GM23338 (cell line): ENCODE measurements at regions not wholly inside any gene's neighbourhood (a gene's known extent, or its start where the extent isn't known, plus 50 kb on each side); places are given as distances from the start of the nearest gene placed in this dataset.

ENCODE experiments used
- ATAC-seq: fragments of 200-7000 bp; cut with Tn5 transposase; 3 replicates; pipeline ENCODE4 v1.9.1; 2020
- DNase-seq: peaks from one replicate; pipeline ENCODE4 v3.0.0-alpha.2; 2015; ENCODE audit warnings: low spot score
- H2AFZ ChIP-seq: fragments of 200-600 bp; sonication (generic); 2 replicates; pipeline ENCODE4 v1.8.0; 2016; ENCODE audit warnings: antibody characterized with exemption, mild to moderate bottlenecking, moderate library complexity
- H3F3A ChIP-seq: fragments of 200-600 bp; sonication (generic); replicated peaks from 2 replicates; pipeline ENCODE4 v1.8.0; 2017; ENCODE audit warnings: antibody characterized with exemption, mixed run types, low read depth
- H3K27ac ChIP-seq: fragments of 200-600 bp; sonication (generic); 2 replicates; pipeline ENCODE4 v1.6.1; 2016; ENCODE audit warnings: low read depth
- H3K27me3 ChIP-seq: fragments of 200-600 bp; sonication (generic); 2 replicates; pipeline ENCODE4 v1.8.0; 2016; ENCODE audit warnings: mild to moderate bottlenecking, mixed run types, moderate library complexity; ENCODE audit not compliant: insufficient read depth
- H3K36me3 ChIP-seq: fragments of 200-600 bp; sonication (generic); 2 replicates; pipeline ENCODE4 v1.8.0; 2016; ENCODE audit warnings: mild to moderate bottlenecking; ENCODE audit not compliant: insufficient read depth
- H3K4me1 ChIP-seq: fragments of 200-600 bp; sonication (generic); 2 replicates; pipeline ENCODE4 v1.8.0; 2016; ENCODE audit warnings: mild to moderate bottlenecking, moderate library complexity; ENCODE audit not compliant: insufficient read depth
- H3K4me2 ChIP-seq: fragments of 200-600 bp; sonication (generic); 2 replicates; pipeline ENCODE4 v1.7.1; 2017; ENCODE audit warnings: mixed run types
- H3K4me3 ChIP-seq: fragments of 200-600 bp; sonication (generic); 2 replicates; pipeline ENCODE4 v1.6.1; 2016; ENCODE audit warnings: mixed run types
- H3K79me2 ChIP-seq: fragments of 200-600 bp; sonication (generic); replicated peaks from 2 replicates; pipeline ENCODE4 v1.8.0; 2017; ENCODE audit warnings: mild to moderate bottlenecking; ENCODE audit not compliant: insufficient read depth
- H3K9me2 ChIP-seq: fragments of 200-600 bp; sonication (generic); 2 replicates; pipeline ENCODE4 v1.8.0; 2017; ENCODE audit not compliant: insufficient read depth
- H4K20me1 ChIP-seq: fragments of 200-600 bp; sonication (generic); replicated peaks from 2 replicates; pipeline ENCODE4 v1.8.0; 2017; ENCODE audit warnings: mild to moderate bottlenecking; ENCODE audit not compliant: insufficient read depth
- H3K27ac Mint-ChIP-seq: 2 replicates; pipeline ENCODE4 v1.8.0; 2020; ENCODE audit warnings: inconsistent platforms, mild to moderate bottlenecking, moderate library complexity, mixed read lengths
- H3K27me3 Mint-ChIP-seq: 3 replicates; pipeline ENCODE4 v1.8.0; 2022; ENCODE audit warnings: low read depth, mild to moderate bottlenecking, moderate library complexity, mixed read lengths, inconsistent platforms; ENCODE audit not compliant: insufficient read depth, poor library complexity
- H3K36me3 Mint-ChIP-seq: 3 replicates; pipeline ENCODE4 v1.8.0; 2021; ENCODE audit warnings: low read depth, mild to moderate bottlenecking, inconsistent platforms, moderate library complexity, mixed read lengths
- H3K4me1 Mint-ChIP-seq: 3 replicates; pipeline ENCODE4 v1.8.0; 2020; ENCODE audit warnings: mild to moderate bottlenecking, inconsistent platforms, mixed read lengths
- H3K4me3 Mint-ChIP-seq: 3 replicates; pipeline ENCODE4 v1.8.0; 2021; ENCODE audit warnings: moderate library complexity, mild to moderate bottlenecking, inconsistent platforms, mixed read lengths
- H3K9me3 Mint-ChIP-seq: 3 replicates; pipeline ENCODE4 v1.8.0; 2020; ENCODE audit warnings: moderate library complexity, mild to moderate bottlenecking, inconsistent platforms, mixed read lengths
- CREB1 ChIP-seq: fragments of 250-450 bp; sonication (Bioruptor Pico); IDR thresholded peaks from 2 replicates; pipeline ENCODE4 v1.5.0; 2020; ENCODE audit warnings: low read depth, mild to moderate bottlenecking, moderate library complexity
- EZH2 ChIP-seq: fragments of 200-600 bp; sonication (generic); IDR thresholded peaks from one replicate; pipeline ENCODE4 v1.8.0; 2017; ENCODE audit warnings: antibody characterized with exemption, mild to moderate bottlenecking, low read depth; ENCODE audit not compliant: unreplicated experiment
- EZH2phosphoT487 ChIP-seq: fragments of 200-600 bp; sonication (generic); IDR thresholded peaks from one replicate; pipeline ENCODE4 v1.8.1; 2018; ENCODE audit warnings: antibody characterized with exemption; ENCODE audit not compliant: unreplicated experiment
- JUNB ChIP-seq: IDR thresholded peaks from one replicate; pipeline ENCODE4 v1.6.1; 2016; ENCODE audit warnings: antibody characterized with exemption; ENCODE audit not compliant: unreplicated experiment
- NANOG ChIP-seq: IDR thresholded peaks from 2 replicates; pipeline ENCODE4 v1.6.1; 2016; ENCODE audit warnings: antibody characterized with exemption, borderline replicate concordance
- STAT1 ChIP-seq: IDR thresholded peaks from one replicate; pipeline ENCODE4 v1.6.1; 2016; ENCODE audit warnings: antibody characterized with exemption; ENCODE audit not compliant: unreplicated experiment
- ZNF114 ChIP-seq: fragments of 250-450 bp; sonication (Bioruptor Pico); IDR thresholded peaks from 2 replicates; pipeline ENCODE4 v1.5.0; 2020; ENCODE audit warnings: mild to moderate bottlenecking, moderate library complexity
- ZNF331 ChIP-seq: fragments of 250-450 bp; sonication (Bioruptor Pico); IDR thresholded peaks from 2 replicates; pipeline ENCODE4 v1.5.0; 2020; ENCODE audit warnings: low read depth, mild to moderate bottlenecking, moderate library complexity
- TF ChIP-seq, protein P1 (sequence below): IDR thresholded peaks from one replicate; pipeline ENCODE4 v1.6.1; 2018; ENCODE audit warnings: antibody characterized with exemption; ENCODE audit not compliant: unreplicated experiment
- TF ChIP-seq, protein P2 (sequence below): IDR thresholded peaks from 2 replicates; pipeline ENCODE4 v1.6.1; 2016; ENCODE audit warnings: antibody characterized with exemption
- TF ChIP-seq, protein P3 (sequence below), 2 experiments: fragments of 200-600 bp in 1 of 2; sonication (generic) in 1 of 2; conservative IDR thresholded peaks; 2 replicates each; pipeline versions ENCODE4 v1.5.1 to v1.6.1; 2016 to 2017; ENCODE audit warnings: antibody characterized with exemption in 2 of 2, low read depth in 2 of 2, mild to moderate bottlenecking in 2 of 2, moderate library complexity in 1 of 2

DNA sequence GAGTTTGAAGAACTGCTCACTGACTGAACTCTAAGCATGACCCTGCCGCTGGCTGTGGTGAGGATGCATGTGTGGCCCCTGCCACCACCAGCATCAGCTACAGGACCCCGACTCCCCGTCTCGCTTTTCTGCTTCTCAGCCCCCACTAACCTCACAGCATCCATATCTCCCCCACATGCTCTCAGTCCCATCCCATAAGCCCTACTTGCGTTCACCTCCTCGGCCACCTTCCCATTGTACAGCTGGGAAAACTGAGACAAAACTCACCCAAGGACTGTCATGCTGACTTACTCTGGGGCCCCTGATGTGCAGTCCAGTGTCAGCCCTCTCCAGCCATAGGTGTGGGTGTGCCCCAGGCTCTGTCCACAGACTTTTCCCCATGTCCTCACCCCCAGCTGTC, 104.2 kb upstream of the SH3BP4 start:
- no peaks in the 10 kb centered on the region for H3K27me3 ChIP-seq
- no peaks in the 10 kb centered on the region for H4K20me1 ChIP-seq
- no peaks in the 10 kb centered on the region for H3K36me3 Mint-ChIP-seq
- ATAC-seq, result no peak
- no peaks in the 10 kb centered on the region for H3K79me2 ChIP-seq
- no peaks in the 10 kb centered on the region for H3F3A ChIP-seq
- peaks cover 14% of the 10 kb centered on the region for H3K4me1 Mint-ChIP-seq
- H3K27me3 Mint-ChIP-seq, result peaks cover 4% of the 10 kb centered on the region
- no peak overlapping the region for H3K27ac ChIP-seq
- H3K9me2 ChIP-seq, result peaks cover 6% of the 10 kb centered on the region
- no peaks in the 10 kb centered on the region for H3K36me3 ChIP-seq
- H3K27ac Mint-ChIP-seq, result no peak overlapping the region
- no peak overlapping the region for H2AFZ ChIP-seq
- TF ChIP-seq EZH2, result no peak
- TF ChIP-seq, protein P1, sequence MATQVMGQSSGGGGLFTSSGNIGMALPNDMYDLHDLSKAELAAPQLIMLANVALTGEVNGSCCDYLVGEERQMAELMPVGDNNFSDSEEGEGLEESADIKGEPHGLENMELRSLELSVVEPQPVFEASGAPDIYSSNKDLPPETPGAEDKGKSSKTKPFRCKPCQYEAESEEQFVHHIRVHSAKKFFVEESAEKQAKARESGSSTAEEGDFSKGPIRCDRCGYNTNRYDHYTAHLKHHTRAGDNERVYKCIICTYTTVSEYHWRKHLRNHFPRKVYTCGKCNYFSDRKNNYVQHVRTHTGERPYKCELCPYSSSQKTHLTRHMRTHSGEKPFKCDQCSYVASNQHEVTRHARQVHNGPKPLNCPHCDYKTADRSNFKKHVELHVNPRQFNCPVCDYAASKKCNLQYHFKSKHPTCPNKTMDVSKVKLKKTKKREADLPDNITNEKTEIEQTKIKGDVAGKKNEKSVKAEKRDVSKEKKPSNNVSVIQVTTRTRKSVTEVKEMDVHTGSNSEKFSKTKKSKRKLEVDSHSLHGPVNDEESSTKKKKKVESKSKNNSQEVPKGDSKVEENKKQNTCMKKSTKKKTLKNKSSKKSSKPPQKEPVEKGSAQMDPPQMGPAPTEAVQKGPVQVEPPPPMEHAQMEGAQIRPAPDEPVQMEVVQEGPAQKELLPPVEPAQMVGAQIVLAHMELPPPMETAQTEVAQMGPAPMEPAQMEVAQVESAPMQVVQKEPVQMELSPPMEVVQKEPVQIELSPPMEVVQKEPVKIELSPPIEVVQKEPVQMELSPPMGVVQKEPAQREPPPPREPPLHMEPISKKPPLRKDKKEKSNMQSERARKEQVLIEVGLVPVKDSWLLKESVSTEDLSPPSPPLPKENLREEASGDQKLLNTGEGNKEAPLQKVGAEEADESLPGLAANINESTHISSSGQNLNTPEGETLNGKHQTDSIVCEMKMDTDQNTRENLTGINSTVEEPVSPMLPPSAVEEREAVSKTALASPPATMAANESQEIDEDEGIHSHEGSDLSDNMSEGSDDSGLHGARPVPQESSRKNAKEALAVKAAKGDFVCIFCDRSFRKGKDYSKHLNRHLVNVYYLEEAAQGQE, result no peak
- TF ChIP-seq EZH2phosphoT487, result no peak
- TF ChIP-seq, protein P2, sequence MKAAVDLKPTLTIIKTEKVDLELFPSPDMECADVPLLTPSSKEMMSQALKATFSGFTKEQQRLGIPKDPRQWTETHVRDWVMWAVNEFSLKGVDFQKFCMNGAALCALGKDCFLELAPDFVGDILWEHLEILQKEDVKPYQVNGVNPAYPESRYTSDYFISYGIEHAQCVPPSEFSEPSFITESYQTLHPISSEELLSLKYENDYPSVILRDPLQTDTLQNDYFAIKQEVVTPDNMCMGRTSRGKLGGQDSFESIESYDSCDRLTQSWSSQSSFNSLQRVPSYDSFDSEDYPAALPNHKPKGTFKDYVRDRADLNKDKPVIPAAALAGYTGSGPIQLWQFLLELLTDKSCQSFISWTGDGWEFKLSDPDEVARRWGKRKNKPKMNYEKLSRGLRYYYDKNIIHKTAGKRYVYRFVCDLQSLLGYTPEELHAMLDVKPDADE, result no peak
- TF ChIP-seq JUNB, result no peak
- no peak for TF ChIP-seq ZNF331 (CRISPR knock-in tag)
- TF ChIP-seq ZNF114 (CRISPR knock-in tag), result no peak
- TF ChIP-seq NANOG, result no peak
- TF ChIP-seq, protein P3, sequence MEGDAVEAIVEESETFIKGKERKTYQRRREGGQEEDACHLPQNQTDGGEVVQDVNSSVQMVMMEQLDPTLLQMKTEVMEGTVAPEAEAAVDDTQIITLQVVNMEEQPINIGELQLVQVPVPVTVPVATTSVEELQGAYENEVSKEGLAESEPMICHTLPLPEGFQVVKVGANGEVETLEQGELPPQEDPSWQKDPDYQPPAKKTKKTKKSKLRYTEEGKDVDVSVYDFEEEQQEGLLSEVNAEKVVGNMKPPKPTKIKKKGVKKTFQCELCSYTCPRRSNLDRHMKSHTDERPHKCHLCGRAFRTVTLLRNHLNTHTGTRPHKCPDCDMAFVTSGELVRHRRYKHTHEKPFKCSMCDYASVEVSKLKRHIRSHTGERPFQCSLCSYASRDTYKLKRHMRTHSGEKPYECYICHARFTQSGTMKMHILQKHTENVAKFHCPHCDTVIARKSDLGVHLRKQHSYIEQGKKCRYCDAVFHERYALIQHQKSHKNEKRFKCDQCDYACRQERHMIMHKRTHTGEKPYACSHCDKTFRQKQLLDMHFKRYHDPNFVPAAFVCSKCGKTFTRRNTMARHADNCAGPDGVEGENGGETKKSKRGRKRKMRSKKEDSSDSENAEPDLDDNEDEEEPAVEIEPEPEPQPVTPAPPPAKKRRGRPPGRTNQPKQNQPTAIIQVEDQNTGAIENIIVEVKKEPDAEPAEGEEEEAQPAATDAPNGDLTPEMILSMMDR (conservative IDR thresholded peaks at IDR 0.05; ENCODE audit: low read depth in 2 of 2), result no peak
- TF ChIP-seq STAT1, result no peak
- TF ChIP-seq CREB1 (CRISPR knock-in tag), result no peak
- H3K4me3 ChIP-seq, result no peak overlapping the region
- H3K4me3 Mint-ChIP-seq, result no peak overlapping the region
- no peak for DNase-seq
- no peaks in the 10 kb centered on the region for H3K4me1 ChIP-seq
- peaks cover 3% of the 10 kb centered on the region; the same call in 1 of the 3 replicates for H3K9me3 Mint-ChIP-seq
- H3K4me2 ChIP-seq, result no peak overlapping the region

DNA sequence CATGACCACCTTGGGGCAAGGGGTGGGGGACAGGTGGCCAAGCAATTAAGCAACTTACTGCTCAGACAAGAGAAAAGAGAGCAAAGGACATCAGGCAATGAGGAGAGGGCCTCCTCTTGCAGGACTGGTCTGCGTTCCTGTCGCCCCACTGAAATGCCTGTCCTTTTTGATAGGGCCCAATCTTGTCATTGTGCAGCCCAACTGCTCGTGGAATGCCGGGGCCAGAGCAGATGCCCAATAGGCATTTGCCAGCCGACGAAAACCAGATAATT, 104.5 kb upstream of the SH3BP4 start:
- no peaks in the 10 kb centered on the region for H4K20me1 ChIP-seq
- no peak overlapping the region for H3K4me3 Mint-ChIP-seq
- no peak overlapping the region for H3K27ac ChIP-seq
- H3K27me3 Mint-ChIP-seq, result peaks cover 4% of the 10 kb centered on the region
- H3F3A ChIP-seq, result no peaks in the 10 kb centered on the region
- peaks cover 3% of the 10 kb centered on the region; the same call in 1 of the 3 replicates for H3K9me3 Mint-ChIP-seq
- H3K36me3 ChIP-seq, result no peaks in the 10 kb centered on the region
- H2AFZ ChIP-seq, result no peak overlapping the region
- DNase-seq, result no peak
- H3K4me2 ChIP-seq, result no peak overlapping the region
- no peak overlapping the region for H3K4me3 ChIP-seq
- no peak overlapping the region for H3K27ac Mint-ChIP-seq
- H3K36me3 Mint-ChIP-seq, result no peaks in the 10 kb centered on the region
- peaks cover 6% of the 10 kb centered on the region for H3K9me2 ChIP-seq
- no peaks in the 10 kb centered on the region for H3K79me2 ChIP-seq
- no peaks in the 10 kb centered on the region for H3K27me3 ChIP-seq
- no peak for ATAC-seq
- H3K4me1 Mint-ChIP-seq, result peaks cover 14% of the 10 kb centered on the region
- H3K4me1 ChIP-seq, result no peaks in the 10 kb centered on the region
- TF ChIP-seq, protein P3 (conservative IDR thresholded peaks at IDR 0.05; ENCODE audit: low read depth in 2 of 2), result no peak
- TF ChIP-seq EZH2phosphoT487, result no peak
- no peak for TF ChIP-seq ZNF114 (CRISPR knock-in tag)
- TF ChIP-seq, protein P1, result no peak
- TF ChIP-seq, protein P2, result no peak
- no peak for TF ChIP-seq STAT1
- TF ChIP-seq EZH2, result no peak
